SU-DHL-6 (cell line): ENCODE measurements at regions not wholly inside any gene's neighbourhood (a gene's known extent, or its start where the extent isn't known, plus 50 kb on each side); places are given as distances from the start of the nearest gene placed in this dataset.

Experiments used
- CTCF ChIP-seq: fragments of 200-600 bp; sonication (generic); IDR thresholded peaks from one replicate; pipeline ENCODE4 v1.5.1; 2017; ENCODE audit warnings: antibody characterized with exemption, mild to moderate bottlenecking, low read length, moderate library complexity; ENCODE audit not compliant: insufficient read depth, poor library complexity, severe bottlenecking
- EZH2phosphoT487 ChIP-seq: fragments of 200-600 bp; sonication (generic), shearing (Covaris generic); conservative IDR thresholded peaks from 2 replicates; pipeline ENCODE4 v1.6.1; 2018; ENCODE audit warnings: mild to moderate bottlenecking, antibody characterized with exemption, low read length, moderate library complexity, mixed read lengths

- TF ChIP-seq EZH2phosphoT487 (no peak), CTCF (no peak)
Measured at GRCh38 chr16:73240920-73241319, 193.0 kb upstream of the ZFHX3 start.
